IMR-90 (cell line): ENCODE measurements at regions not wholly inside any gene's neighbourhood (a gene's known extent, or its start where the extent isn't known, plus 50 kb on each side); places are given as distances from the start of the nearest gene placed in this dataset.

Source experiments
- CEBPB ChIP-seq: IDR thresholded peaks from 2 replicates; pipeline ENCODE4 v1.6.1; 2012; ENCODE audit warnings: low read depth, low read length, improper control_type of control experiment
- CTCF ChIP-seq: conservative IDR thresholded peaks from 2 replicates; pipeline ENCODE4 v1.5.1; 2012; ENCODE audit warnings: mild to moderate bottlenecking, low read depth, low read length, improper control_type of control experiment
- NFE2L2 ChIP-seq: fragments of 150-350 bp; IDR thresholded peaks from 2 replicates; pipeline ENCODE4 v1.6.1; 2016; ENCODE audit warnings: low read depth, mild to moderate bottlenecking, low read length
- POLR2A ChIP-seq: IDR thresholded peaks from 2 replicates; pipeline ENCODE4 v1.6.1; 2012; ENCODE audit warnings: mild to moderate bottlenecking, low read depth, low read length
- SMC3 ChIP-seq: fragments of 150-350 bp; IDR thresholded peaks from 2 replicates; pipeline ENCODE4 v1.6.1; 2016; ENCODE audit warnings: low read depth, mild to moderate bottlenecking, antibody characterized with exemption, low read length, moderate library complexity

DNA sequence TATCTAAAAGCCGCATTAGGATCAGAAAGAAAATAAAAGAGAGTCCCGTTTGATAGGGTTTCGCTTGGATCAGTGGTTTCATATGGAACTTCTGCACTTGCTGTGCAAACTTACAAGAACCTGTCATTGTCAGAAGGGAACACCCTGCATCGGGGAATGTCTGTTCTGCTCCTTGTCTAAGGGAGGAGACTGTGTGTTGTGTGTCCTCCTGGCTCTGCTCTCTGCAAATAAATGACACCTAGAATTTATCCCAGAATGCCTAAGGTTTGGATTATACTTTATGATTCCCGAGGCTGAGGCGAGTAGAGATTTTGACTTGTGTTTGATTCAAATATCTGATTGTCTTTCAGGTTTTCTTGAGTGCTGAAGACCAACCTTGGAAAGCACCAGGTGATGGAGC, 785.1 kb downstream of the GALR1 start:
- no peak for TF ChIP-seq CEBPB
- TF ChIP-seq SMC3 = no peak
- TF ChIP-seq CTCF = no peak
- no peak for TF ChIP-seq POLR2A
- TF ChIP-seq NFE2L2 = no peak
